GM19438 (cell line): ENCODE measurements at regions not wholly inside any gene's neighbourhood (a gene's known extent, or its start where the extent isn't known, plus 50 kb on each side); places are given as distances from the start of the nearest gene placed in this dataset.

ENCODE experiments used
- ATAC-seq: cut with Tn5 transposase; IDR thresholded peaks from one replicate; pipeline ENCODE4 v1.9.1; 2021; ENCODE audit warnings: low read depth; ENCODE audit not compliant: unreplicated experiment

- ATAC-seq, result no peak
These were observed 2131.7 kb downstream of the MRPL39 start for GRCh38 chr21:23475281-23476219.

- no peak for ATAC-seq
These were observed 2135.4 kb downstream of the MRPL39 start for GRCh38 chr21:23471877-23472276.

- ATAC-seq, result no peak
These were observed 2143.9 kb downstream of the MRPL39 start for GRCh38 chr21:23463365-23463764.

GRCh38 chr21:23455676-23456075, 2151.6 kb downstream of the MRPL39 start:
- ATAC-seq, result no peak

- no peak for ATAC-seq
These were observed 2154.7 kb downstream of the MRPL39 start for GRCh38 chr21:23452384-23453083.

GRCh38 chr21:23445307-23445706, 2162.0 kb downstream of the MRPL39 start:
- no peak for ATAC-seq

- no peak for ATAC-seq
These were observed 2169.2 kb downstream of the MRPL39 start for GRCh38 chr21:23438081-23438480.

GRCh38 chr21:23402929-23403520, 2204.3 kb downstream of the MRPL39 start:
- ATAC-seq, result no peak

GRCh38 chr21:23401278-23401677, 2206.0 kb downstream of the MRPL39 start:
- ATAC-seq, result no peak

GRCh38 chr21:23398726-23399125, 2208.6 kb downstream of the MRPL39 start:
- no peak for ATAC-seq

GRCh38 chr21:23394458-23394857, 2212.8 kb downstream of the MRPL39 start:
- ATAC-seq, result no peak

- ATAC-seq, result no peak
These were observed 2222.6 kb downstream of the MRPL39 start for GRCh38 chr21:23384679-23385078.

GRCh38 chr21:23374155-23374554, 2233.1 kb downstream of the MRPL39 start:
- no peak for ATAC-seq

- ATAC-seq, result no peak
These were observed 2250.4 kb downstream of the MRPL39 start for GRCh38 chr21:23356905-23357304.

- no peak for ATAC-seq
These were observed 2291.1 kb downstream of the MRPL39 start for GRCh38 chr21:23316190-23316589.

GRCh38 chr21:23308741-23309140, 2298.5 kb downstream of the MRPL39 start:
- no peak for ATAC-seq

- ATAC-seq, result no peak
These were observed 2300.2 kb downstream of the MRPL39 start for GRCh38 chr21:23307065-23307464.

GRCh38 chr21:23292292-23292691, 2294.1 kb downstream of the NCAM2 start:
- ATAC-seq, result no peak

GRCh38 chr21:23281917-23282316, 2283.7 kb downstream of the NCAM2 start:
- no peak for ATAC-seq

GRCh38 chr21:23249760-23250159, 2251.6 kb downstream of the NCAM2 start:
- no peak for ATAC-seq

- no peak for ATAC-seq
These were observed 2249.1 kb downstream of the NCAM2 start for GRCh38 chr21:23247334-23247733.
